SK-N-MC (cell line): ENCODE measurements at regions not wholly inside any gene's neighbourhood (a gene's known extent, or its start where the extent isn't known, plus 50 kb on each side); places are given as distances from the start of the nearest gene placed in this dataset.

ENCODE experiments used
- EZH2 ChIP-seq: fragments of 200-600 bp; sonication (generic); IDR thresholded peaks from one replicate; pipeline ENCODE4 v1.6.1; 2017; ENCODE audit warnings: antibody characterized with exemption
- POLR2AphosphoS5 ChIP-seq: IDR thresholded peaks from 2 replicates; pipeline ENCODE4 v1.6.1; 2012; ENCODE audit warnings: mild to moderate bottlenecking, low read depth, low read length, borderline replicate concordance

DNA sequence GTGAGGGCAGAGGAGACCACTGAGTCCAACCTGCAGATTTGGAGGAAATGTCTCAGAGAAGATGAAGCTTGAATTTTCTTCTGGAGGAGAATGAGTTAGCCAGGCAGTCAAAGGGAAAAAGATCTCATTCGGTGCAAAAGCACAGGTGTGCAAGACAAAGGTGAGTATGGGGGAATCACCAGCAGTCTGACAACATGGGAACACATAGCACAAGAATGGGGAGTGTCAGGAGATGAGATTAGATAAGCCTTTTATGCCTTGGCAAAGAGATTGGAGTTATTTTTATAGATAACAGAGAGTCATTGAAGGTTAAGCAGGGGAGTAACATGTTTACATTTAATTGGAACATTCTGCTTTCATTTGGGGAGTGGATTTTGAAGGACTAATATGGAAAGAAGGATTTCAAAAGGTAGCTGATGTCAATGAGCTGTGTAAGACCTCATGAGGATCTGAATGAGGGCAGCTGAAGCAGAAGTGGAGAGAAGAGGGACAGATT lies 171.3 kb upstream of the NTF3 start:
- TF ChIP-seq POLR2AphosphoS5 (no peak), EZH2 (no peak)
